IMR-90 (cell line): ENCODE measurements at regions not wholly inside any gene's neighbourhood (a gene's known extent, or its start where the extent isn't known, plus 50 kb on each side); places are given as distances from the start of the nearest gene placed in this dataset.

Experiments
- ATAC-seq: fragments of 200-7000 bp; cut with Tn5 transposase; 2 replicates; pipeline ENCODE4 v1.9.1; 2020; ENCODE audit warnings: low read depth, mild to moderate bottlenecking, moderate library complexity
- BruUV-seq: library from RNA; stranded (reverse); fragments of 400-500 nt; replicated peaks from 2 replicates; lab custom pipeline; 2021; lab: Mats Ljungman, UMichigan
- CTCF ChIA-PET: fragments of 300-600 bp; formaldehyde crosslinking; extraction: SDS; loops from one replicate; lab custom pipeline; 2021; ENCODE audit warnings: antibody characterized with exemption; lab: Yijun Ruan, JAX
- POLR2A ChIA-PET: fragments of 300-600 bp; sonication (Branson Sonifier 250); formaldehyde crosslinking; loops from one replicate; lab custom pipeline; 2022; ENCODE audit warnings: antibody characterized with exemption; ENCODE audit not compliant: unreplicated experiment; lab: Charles Lee
- DNase-seq: peaks from one replicate; pipeline ENCODE4 v3.0.0; 2013
- H2AFZ ChIP-seq: replicated peaks from 2 replicates; pipeline ENCODE3; 2013; ENCODE audit warnings: low read length, mild to moderate bottlenecking; ENCODE audit not compliant: poor library complexity
- H2AK5ac ChIP-seq: 2 replicates; pipeline ENCODE4 v1.6.1; 2013; ENCODE audit warnings: low read depth, low read length, inconsistent platforms
- H2AK9ac ChIP-seq: replicated peaks from 2 replicates; pipeline ENCODE3; 2013; ENCODE audit warnings: mild to moderate bottlenecking, low read depth, low read length, moderate library complexity; ENCODE audit not compliant: poor library complexity
- H2BK120ac ChIP-seq: 2 replicates; pipeline ENCODE4 v1.6.1; 2013; ENCODE audit warnings: low read depth, low read length, inconsistent platforms
- H2BK15ac ChIP-seq: 3 replicates; pipeline ENCODE4 v1.6.1; 2013; ENCODE audit warnings: low read depth, low read length, inconsistent platforms
- H2BK20ac ChIP-seq: 2 replicates; pipeline ENCODE4 v1.6.1; 2013; ENCODE audit warnings: low read depth, mild to moderate bottlenecking, inconsistent platforms, low read length, moderate library complexity
- H2BK5ac ChIP-seq: 2 replicates; pipeline ENCODE4 v1.6.1; 2013; ENCODE audit warnings: mild to moderate bottlenecking, low read depth, low read length, inconsistent platforms; ENCODE audit not compliant: poor library complexity, severe bottlenecking
- H3K14ac ChIP-seq: replicated peaks from 2 replicates; pipeline ENCODE4 v1.6.1; 2013; ENCODE audit warnings: low read depth, low read length, inconsistent platforms
- H3K18ac ChIP-seq: 2 replicates; pipeline ENCODE4 v1.6.1; 2013; ENCODE audit warnings: low read depth, low read length, control low read depth
- H3K23ac ChIP-seq: 2 replicates; pipeline ENCODE4 v1.6.1; 2013; ENCODE audit warnings: low read depth, low read length, inconsistent platforms
- H3K27ac ChIP-seq: 2 replicates; pipeline ENCODE4 v1.5.1; 2013; ENCODE audit warnings: mild to moderate bottlenecking, control low read depth, low read length; ENCODE audit not compliant: insufficient read depth
- H3K27me3 ChIP-seq: 2 replicates; pipeline ENCODE4 v1.6.1; 2013; ENCODE audit warnings: low read length; ENCODE audit not compliant: control insufficient read depth, insufficient read depth
- H3K36me3 ChIP-seq: 2 replicates; pipeline ENCODE4 v1.6.1; 2013; ENCODE audit warnings: low read length, mixed read lengths; ENCODE audit not compliant: control insufficient read depth, insufficient read depth
- H3K4ac ChIP-seq: 2 replicates; pipeline ENCODE4 v1.6.1; 2013; ENCODE audit warnings: low read depth, low read length, inconsistent platforms
- H3K4me1 ChIP-seq: 2 replicates; pipeline ENCODE4 v1.6.1; 2013; ENCODE audit warnings: low read length, mixed read lengths; ENCODE audit not compliant: control insufficient read depth, insufficient read depth
- H3K4me2 ChIP-seq: 2 replicates; pipeline ENCODE4 v1.6.1; 2013; ENCODE audit warnings: low read depth, mild to moderate bottlenecking, control low read depth, low read length, moderate library complexity
- H3K4me3 ChIP-seq: 2 replicates; pipeline ENCODE4 v1.5.1; 2013; ENCODE audit warnings: low read depth, mild to moderate bottlenecking, control low read depth, low read length, moderate library complexity; ENCODE audit not compliant: insufficient read depth
- H3K56ac ChIP-seq: 2 replicates; pipeline ENCODE4 v1.6.1; 2013; ENCODE audit warnings: low read length, inconsistent platforms; ENCODE audit not compliant: insufficient read depth; ENCODE audit errors: extremely low read depth
- H3K79me1 ChIP-seq, 2 experiments: 2 replicates each; pipeline ENCODE4 v1.6.1; 2013; ENCODE audit warnings: low read length in 2 of 2, inconsistent platforms in 1 of 2, low read depth in 1 of 2
- H3K9ac ChIP-seq: 2 replicates; pipeline ENCODE4 v1.6.1; 2013; ENCODE audit warnings: low read depth, low read length, control low read depth
- H3K9me1 ChIP-seq: 2 replicates; pipeline ENCODE4 v1.6.1; 2013; ENCODE audit warnings: low read length, inconsistent platforms; ENCODE audit not compliant: insufficient read depth
- H3K9me3 ChIP-seq: 2 replicates; pipeline ENCODE4 v1.6.1; 2013; ENCODE audit warnings: low read length; ENCODE audit not compliant: control insufficient read depth, insufficient read depth
- H4K20me1 ChIP-seq: 2 replicates; pipeline ENCODE4 v1.6.1; 2013; ENCODE audit warnings: low read length, inconsistent platforms; ENCODE audit not compliant: insufficient read depth
- H4K5ac ChIP-seq: 2 replicates; pipeline ENCODE4 v1.6.1; 2013; ENCODE audit warnings: mild to moderate bottlenecking, low read depth, low read length, control low read depth
- H4K8ac ChIP-seq, 2 experiments: 2 replicates each; pipeline ENCODE4 v1.6.1; 2013; ENCODE audit warnings: low read depth in 2 of 2, low read length in 2 of 2, control low read depth in 1 of 2, inconsistent platforms in 1 of 2
- H4K91ac ChIP-seq: 2 replicates; pipeline ENCODE4 v1.6.1; 2013; ENCODE audit warnings: low read depth, low read length, inconsistent platforms; ENCODE audit not compliant: insufficient read depth
- BHLHE40 ChIP-seq: fragments of 150-350 bp; IDR thresholded peaks from 2 replicates; pipeline ENCODE4 v1.6.1; 2016; ENCODE audit warnings: mild to moderate bottlenecking, low read depth, low read length
- CEBPB ChIP-seq: IDR thresholded peaks from 2 replicates; pipeline ENCODE4 v1.6.1; 2012; ENCODE audit warnings: low read depth, low read length, improper control_type of control experiment
- CHD1 ChIP-seq: IDR thresholded peaks from 2 replicates; pipeline ENCODE4 v1.6.1; 2012; ENCODE audit warnings: low read depth, low read length, improper control_type of control experiment
- CTCF ChIP-seq: conservative IDR thresholded peaks from 2 replicates; pipeline ENCODE4 v1.5.1; 2012; ENCODE audit warnings: mild to moderate bottlenecking, low read depth, low read length, improper control_type of control experiment
- ELK1 ChIP-seq: fragments of 150-350 bp; IDR thresholded peaks from 2 replicates; pipeline ENCODE4 v1.6.1; 2016; ENCODE audit warnings: low read depth, mild to moderate bottlenecking, low read length, moderate library complexity, borderline replicate concordance
- FOS ChIP-seq: fragments of 150-350 bp; IDR thresholded peaks from 2 replicates; pipeline ENCODE4 v1.6.1; 2016; ENCODE audit warnings: low read depth, low read length
- MAFK ChIP-seq: IDR thresholded peaks from 2 replicates; pipeline ENCODE4 v1.6.1; 2012; ENCODE audit warnings: low read depth, low read length, improper control_type of control experiment
- MAZ ChIP-seq: IDR thresholded peaks from 2 replicates; pipeline ENCODE4 v1.6.1; 2012; ENCODE audit warnings: low read depth, mild to moderate bottlenecking, low read length, improper control_type of control experiment, moderate library complexity, borderline replicate concordance
- MXI1 ChIP-seq: IDR thresholded peaks from 2 replicates; pipeline ENCODE4 v1.6.1; 2012; ENCODE audit warnings: low read depth, mild to moderate bottlenecking, low read length, moderate library complexity, borderline replicate concordance
- NFE2L2 ChIP-seq: fragments of 150-350 bp; IDR thresholded peaks from 2 replicates; pipeline ENCODE4 v1.6.1; 2016; ENCODE audit warnings: low read depth, mild to moderate bottlenecking, low read length
- RAD21 ChIP-seq: IDR thresholded peaks from 2 replicates; pipeline ENCODE4 v1.6.1; 2012; ENCODE audit warnings: low read length, improper control_type of control experiment
- RCOR1 ChIP-seq: IDR thresholded peaks from 2 replicates; pipeline ENCODE4 v1.6.1; 2012; ENCODE audit warnings: mild to moderate bottlenecking, low read length, improper control_type of control experiment; ENCODE audit not compliant: insufficient replicate concordance
- RFX5 ChIP-seq: IDR thresholded peaks from 2 replicates; pipeline ENCODE4 v1.8.0; 2012; ENCODE audit warnings: low read depth, mild to moderate bottlenecking, low read length, moderate library complexity
- SMC3 ChIP-seq: fragments of 150-350 bp; IDR thresholded peaks from 2 replicates; pipeline ENCODE4 v1.6.1; 2016; ENCODE audit warnings: low read depth, mild to moderate bottlenecking, antibody characterized with exemption, low read length, moderate library complexity
- USF2 ChIP-seq: fragments of 150-350 bp; IDR thresholded peaks from 2 replicates; pipeline ENCODE4 v1.6.1; 2017; ENCODE audit warnings: mild to moderate bottlenecking, antibody characterized with exemption, low read length, low read depth
- WGBS, 2 experiments: methylation state at CpG; one replicate each; pipeline versions ENCODE4 v1.1.5 to v1.1.7; 2013; ENCODE audit warnings: missing lambda C conversion rate in 2 of 2; ENCODE audit not compliant: insufficient read length in 1 of 2; ENCODE audit errors: extremely low coverage in 2 of 2; 5-methylcytosine and 5-hydroxymethylcytosine counted together
- dilution Hi-C: fragments of 300-500 bp; cut with HindIII; formaldehyde crosslinking; loops from one replicate; pipeline ENCODE4 v1.14.3; 2018; ENCODE audit warnings: low sequenced_read_pairs; ENCODE audit not compliant: unreplicated experiment
- in situ Hi-C: fragments of 300-500 bp; cut with MboI; formaldehyde crosslinking; loops from 3 replicates; pipeline ENCODE4 v1.14.3; 2019; ENCODE audit warnings: low sequenced_read_pairs, inconsistent platforms, mixed read lengths
- intact Hi-C: fragments of 100-400 bp; cut with micrococcal nuclease; formaldehyde crosslinking; loops from 2 replicates; pipeline ENCODE4 v1.10.0; 2022

- H3K23ac ChIP-seq: no peak overlapping the region
- no peak overlapping the region for H3K27ac ChIP-seq
- DNase-seq (no peak), ATAC-seq (no peak)
- H3K14ac ChIP-seq: no peak overlapping the region
- dilution Hi-C loops: no loop called here
- no peak overlapping the region for H4K5ac ChIP-seq
- no peaks in the 10 kb centered on the region for H3K79me1 ChIP-seq
- H3K9me1 ChIP-seq: no peaks in the 10 kb centered on the region
- H2AK5ac ChIP-seq: no peak overlapping the region
- no peak overlapping the region for H2BK15ac ChIP-seq
- H4K8ac ChIP-seq: no peak overlapping the region
- no peak overlapping the region for H3K4me3 ChIP-seq
- ChIA-PET CTCF (interaction anchor here (1.1 to 1.5 kb wide), 2 partner anchors 12 to 98 kb away, joined by 3 read pairs; no protein-coding TSS in a partner anchor), POLR2A (no interaction called here)
- no peak overlapping the region for H3K18ac ChIP-seq
- intact Hi-C loops: no loop called here
- H2BK5ac ChIP-seq: no peak overlapping the region
- no peak overlapping the region for H3K4me2 ChIP-seq
- no peaks in the 10 kb centered on the region for H4K20me1 ChIP-seq
- no peak overlapping the region for H3K56ac ChIP-seq
- H4K91ac ChIP-seq: no peak overlapping the region
- no peak overlapping the region for H2AFZ ChIP-seq
- H3K9me3 ChIP-seq: no peaks in the 10 kb centered on the region
- TF ChIP-seq BHLHE40: no peak
- TF ChIP-seq RFX5: no peak
- no peak for TF ChIP-seq FOS
- no peak for TF ChIP-seq SMC3
- no peak for TF ChIP-seq CTCF
- no peak for TF ChIP-seq NFE2L2
- no peak for TF ChIP-seq RAD21
- no peak for TF ChIP-seq MAZ
- no peak for TF ChIP-seq MAFK
- TF ChIP-seq CHD1: no peak
- no peak for TF ChIP-seq RCOR1
- no peak for TF ChIP-seq MXI1
- no peak for TF ChIP-seq ELK1
- TF ChIP-seq CEBPB: no peak
- no peak for TF ChIP-seq USF2
- H2BK120ac ChIP-seq: no peak overlapping the region
- H2BK20ac ChIP-seq: no peak overlapping the region
- no peak overlapping the region for H3K9ac ChIP-seq
- no peaks in the 10 kb centered on the region for H3K4me1 ChIP-seq
- H3K4ac ChIP-seq: no peak overlapping the region
- no CpG with 5 or more reads among the region's 1 CpG for WGBS, 2 experiments
- in situ Hi-C loops: no loop called here
- H3K36me3 ChIP-seq: no peaks in the 10 kb centered on the region
- H2AK9ac ChIP-seq: no peak overlapping the region
- BruUV-seq: no TSS peak
- H3K27me3 ChIP-seq: no peaks in the 10 kb centered on the region
Observed at GRCh38 chr2:177051278-177051677, 161.3 kb upstream of the HNRNPA3 start.
